MM.1S (cell line): ENCODE measurements at regions not wholly inside any gene's neighbourhood (a gene's known extent, or its start where the extent isn't known, plus 50 kb on each side); places are given as distances from the start of the nearest gene placed in this dataset.

ENCODE experiments used
- EZH2 ChIP-seq: fragments of 300-600 bp; sonication (generic); optimal IDR thresholded peaks from 2 replicates; pipeline ENCODE3; 2017; ENCODE audit warnings: low read depth, mild to moderate bottlenecking, antibody characterized with exemption, low read length, mixed read lengths
- EZH2phosphoT487 ChIP-seq: fragments of 300-600 bp; sonication (generic); IDR thresholded peaks from 2 replicates; pipeline ENCODE4 v1.6.1; 2018; ENCODE audit warnings: antibody characterized with exemption, low read length
- TF ChIP-seq, protein P1 (sequence below): fragments of 300-600 bp; sonication (generic); IDR thresholded peaks from 2 replicates; pipeline ENCODE4 v1.5.1; 2016; ENCODE audit warnings: antibody characterized with exemption, low read length, mixed read lengths

- TF ChIP-seq, protein P1, sequence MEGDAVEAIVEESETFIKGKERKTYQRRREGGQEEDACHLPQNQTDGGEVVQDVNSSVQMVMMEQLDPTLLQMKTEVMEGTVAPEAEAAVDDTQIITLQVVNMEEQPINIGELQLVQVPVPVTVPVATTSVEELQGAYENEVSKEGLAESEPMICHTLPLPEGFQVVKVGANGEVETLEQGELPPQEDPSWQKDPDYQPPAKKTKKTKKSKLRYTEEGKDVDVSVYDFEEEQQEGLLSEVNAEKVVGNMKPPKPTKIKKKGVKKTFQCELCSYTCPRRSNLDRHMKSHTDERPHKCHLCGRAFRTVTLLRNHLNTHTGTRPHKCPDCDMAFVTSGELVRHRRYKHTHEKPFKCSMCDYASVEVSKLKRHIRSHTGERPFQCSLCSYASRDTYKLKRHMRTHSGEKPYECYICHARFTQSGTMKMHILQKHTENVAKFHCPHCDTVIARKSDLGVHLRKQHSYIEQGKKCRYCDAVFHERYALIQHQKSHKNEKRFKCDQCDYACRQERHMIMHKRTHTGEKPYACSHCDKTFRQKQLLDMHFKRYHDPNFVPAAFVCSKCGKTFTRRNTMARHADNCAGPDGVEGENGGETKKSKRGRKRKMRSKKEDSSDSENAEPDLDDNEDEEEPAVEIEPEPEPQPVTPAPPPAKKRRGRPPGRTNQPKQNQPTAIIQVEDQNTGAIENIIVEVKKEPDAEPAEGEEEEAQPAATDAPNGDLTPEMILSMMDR: no peak
- TF ChIP-seq EZH2 (no peak), EZH2phosphoT487 (no peak)
Measured at GRCh38 chr20:17810062-17810631, 110.4 kb downstream of the BANF2 start.
